Heart left ventricle (tissue), 16 donors: ENCODE measurements at regions not wholly inside any gene's neighbourhood (a gene's known extent, or its start where the extent isn't known, plus 50 kb on each side); places are given as distances from the start of the nearest gene placed in this dataset.
A peak's percentile ranks its signal among the peaks of the same experiment; 100 is the strongest.

ENCODE experiments used
- ATAC-seq, 4 donors: fragments of 200-7000 bp; cut with Tn5 transposase; one replicate each; pipeline ENCODE4 v1.9.1; 2020 to 2022; ENCODE audit warnings: moderate library complexity in 4 of 4, mild to moderate bottlenecking in 3 of 4, moderate number of reproducible peaks in 1 of 4
- DNase-seq, 5 donors: peaks; one replicate each; pipeline ENCODE4 v3.0.0-alpha.2; 2020
- H3K27ac ChIP-seq, 12 donors: fragments of 200-600 bp; sonication (generic) in 4 of 12; one replicate each; pipeline versions ENCODE4 v1.5.0 to v1.8.0; 2016 to 2022; ENCODE audit warnings: mild to moderate bottlenecking in 2 of 12
- H3K27me3 ChIP-seq, 9 donors: fragments of 200-600 bp; sonication (generic) in 2 of 9; one replicate each; pipeline versions ENCODE4 v1.5.1 to v1.8.0; 2016 to 2022; ENCODE audit warnings: mild to moderate bottlenecking in 3 of 9
- H3K36me3 ChIP-seq, 9 donors: fragments of 200-600 bp; sonication (generic) in 2 of 9; one replicate each; pipeline versions ENCODE4 v1.5.0 to v1.8.0; 2018 to 2022; ENCODE audit warnings: mild to moderate bottlenecking in 2 of 9
- H3K4me1 ChIP-seq, 12 donors: fragments of 200-600 bp; sonication (generic) in 4 of 12; one replicate each; pipeline versions ENCODE4 v1.5.0 to v1.8.0; 2016 to 2022; ENCODE audit warnings: mild to moderate bottlenecking in 3 of 12
- H3K4me3 ChIP-seq, 12 donors: fragments of 200-600 bp; sonication (generic) in 4 of 12; one replicate each; pipeline versions ENCODE4 v1.5.0 to v1.8.0; 2017 to 2022; ENCODE audit warnings: mild to moderate bottlenecking in 9 of 12, moderate library complexity in 4 of 12
- H3K9me3 ChIP-seq, 12 donors: fragments of 200-600 bp; sonication (generic) in 4 of 12; one replicate each; pipeline versions ENCODE4 v1.5.0 to v1.8.0; 2016 to 2022; ENCODE audit warnings: mild to moderate bottlenecking in 1 of 12
- CTCF ChIP-seq, 12 donors: fragments of 200-600 bp; sonication (generic) in 4 of 12; IDR thresholded peaks; one replicate each; pipeline versions ENCODE4 v1.5.0 to v1.8.0; 2018 to 2022; ENCODE audit warnings: antibody characterized with exemption in 12 of 12, mild to moderate bottlenecking in 5 of 12
- POLR2A ChIP-seq, 2 donors: fragments of 450-650 bp; IDR thresholded peaks; one replicate each; pipeline ENCODE4 v1.6.1; 2017; ENCODE audit warnings: antibody characterized with exemption in 2 of 2, mild to moderate bottlenecking in 2 of 2, moderate library complexity in 2 of 2
- WGBS, 4 donors: extraction: QIAGEN DNeasy Blood & Tissue Kit in 2 of 4; methylation state at CpG; one replicate each; pipeline versions ENCODE4 v1.1.5 to v1.1.7; 2013 to 2018; 5-methylcytosine and 5-hydroxymethylcytosine counted together
- intact Hi-C, 10 donors: fragments of 100-400 bp; cut with DNase I; formaldehyde crosslinking; loops; one replicate each; pipeline versions ENCODE4 v1.11.1 to v1.14.2; 2022
- donor health status: ischemic (EF 13 %, LVEDD 7.1; RV severe dilation, severe dysfunction).
- donor health status: healthy with polysubstance abuse.
- donor health status: DM: no; HTN: yes; CAD: no.
- donor health status: DM: no; HTN: no; CAD: no.
- donor health status: ischemic (EF 25% LVEDD 6.9; RV normal size, moderate dysfunction).
- donor health status: ischemic (EF 25% LVEDD 5.7; RV mildly dilated, moderate dysfunction).
- donor health status: healthy.
- donor health status: DM: yes; HTN: yes; CAD: no.
- donor health status: ischemic (EF 35%, LVEDD 5.7; RV mildly dilated, moderate dysfunction).
- donor health status: nonischemic (EF 11% LVEDD 7.7; RV severe dilation, severe dysfunction).
- donor health status: DM: yes; HTN: yes; CAD: no.
- donor health status: PGD.
- donor health status: ischemic (EF 29% LVEDD 5.4; RV normal size, mild dysfunction).
- donor health status: nonischemic (EF 23%, LVEDD 6.1; RV moderate dilation, normal function).

- Histone ChIP-seq H3K4me3 (no peak overlapping the region), H3K4me1 (no peaks in the 10 kb centered on the region), H3K36me3 (no peaks in the 10 kb centered on the region), H3K27me3 (no peaks in the 10 kb centered on the region), H3K27ac (no peak overlapping the region), H3K9me3 (peaks cover 0 to 2% (median 0%) of the 10 kb centered on the region in 12 donors)
- no peak for DNase-seq
- TF ChIP-seq CTCF (IDR thresholded peaks at IDR 0.05) (no peak), POLR2A (IDR thresholded peaks at IDR 0.05) (no peak)
- ATAC-seq: no peak
- intact Hi-C loops: no loop called here
- 43 to 63% (median 57%) methylated on average over 6 of the region's 6 CpGs for WGBS, 4 donors
These were observed 955.9 kb upstream of the EYS start for GRCh38 chr6:66662721-66663507.

DNA sequence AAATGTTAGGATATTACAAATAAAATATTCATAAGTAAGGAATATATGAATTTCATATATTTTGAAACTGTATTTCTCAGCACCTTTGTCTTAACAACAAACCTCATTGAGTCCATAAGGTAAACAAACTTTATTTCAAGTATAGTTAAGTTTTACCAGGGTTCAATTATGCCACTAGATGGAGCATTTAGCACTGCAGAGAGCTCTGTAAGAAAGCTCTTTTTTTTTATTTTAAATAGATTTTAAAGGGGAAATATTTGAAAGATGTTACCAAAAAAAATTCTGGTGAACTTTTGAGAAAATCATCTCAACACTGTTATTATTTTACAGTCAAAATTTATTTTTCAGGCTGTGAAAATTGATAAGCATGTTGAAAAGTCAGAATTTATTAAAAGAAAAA is 955.2 kb upstream of the EYS start:
- H3K27ac ChIP-seq: no peak overlapping the region
- intact Hi-C loops: no loop called here
- H3K4me1 ChIP-seq: no peaks in the 10 kb centered on the region

DNA sequence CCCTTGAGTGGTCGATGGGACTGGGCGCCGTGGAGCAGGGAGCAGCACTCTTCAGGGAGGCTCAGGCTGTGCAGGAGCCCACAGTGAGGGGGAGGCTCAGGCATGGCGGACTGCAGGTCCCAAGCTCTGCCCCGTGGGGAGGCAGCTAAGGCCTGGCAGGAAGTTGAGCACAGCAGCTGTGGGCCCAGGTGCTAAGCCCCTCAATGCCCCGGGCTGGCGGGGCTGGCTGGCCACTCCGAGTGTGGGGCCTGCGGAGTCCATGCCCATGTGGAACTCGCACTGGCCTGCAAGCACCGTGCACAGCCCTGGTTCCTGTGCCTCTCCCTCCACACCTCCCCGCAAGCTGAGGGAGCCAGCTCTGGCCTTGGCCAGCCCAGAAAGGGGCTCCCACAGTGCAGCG is 948.4 kb upstream of the EYS start:
- intact Hi-C loops: no loop called here
- TF ChIP-seq POLR2A (IDR thresholded peaks at IDR 0.05) (no peak), CTCF (IDR thresholded peaks at IDR 0.05) (no peak)
- 88 to 96% (median 90%) methylated on average over 9 to 13 of the region's 13 CpGs for WGBS, 4 donors
- no peak for ATAC-seq
- DNase-seq: peak in 1 of 5 donors; percentile 46
- H3K27me3 ChIP-seq: no peaks in the 10 kb centered on the region
- no peaks in the 10 kb centered on the region for H3K4me1 ChIP-seq
- H3K4me3 ChIP-seq: no peak overlapping the region
- H3K27ac ChIP-seq: no peak overlapping the region
- H3K36me3 ChIP-seq: no peaks in the 10 kb centered on the region
- H3K9me3 ChIP-seq: peaks cover 0 to 22% (median 0%) of the 10 kb centered on the region in 12 donors

More for the DNA sequence above, 955.2 kb upstream of the EYS start:
- no peaks in the 10 kb centered on the region for H3K27me3 ChIP-seq
- peak in 6 of 12 donors; percentile 12 to 53 (median 36) for TF ChIP-seq CTCF (IDR thresholded peaks at IDR 0.05)
- TF ChIP-seq POLR2A (IDR thresholded peaks at IDR 0.05): no peak
- DNase-seq (no peak), ATAC-seq (no peak)
- H3K36me3 ChIP-seq: no peaks in the 10 kb centered on the region
- H3K4me3 ChIP-seq: no peak overlapping the region
- peaks cover 0 to 9% (median 0%) of the 10 kb centered on the region in 12 donors for H3K9me3 ChIP-seq

- 73 to 85% (median 80%) methylated on average over 3 of the region's 3 CpGs for WGBS, 4 donors
- intact Hi-C loops: no loop called here
- ATAC-seq: no peak
- no peak for DNase-seq
- no peaks in the 10 kb centered on the region for H3K4me1 ChIP-seq
- no peak overlapping the region for H3K4me3 ChIP-seq
- no peak overlapping the region for H3K27ac ChIP-seq
- no peaks in the 10 kb centered on the region for H3K36me3 ChIP-seq
- H3K27me3 ChIP-seq: no peaks in the 10 kb centered on the region
- TF ChIP-seq POLR2A (IDR thresholded peaks at IDR 0.05): no peak
- no peak for TF ChIP-seq CTCF (IDR thresholded peaks at IDR 0.05)
- peaks cover 0 to 8% (median 0%) of the 10 kb centered on the region in 12 donors for H3K9me3 ChIP-seq
These were observed 931.5 kb upstream of the EYS start for GRCh38 chr6:66638518-66638917.
